NCI-H1417 (cell line): ENCODE measurements at regions not wholly inside any gene's neighbourhood (a gene's known extent, or its start where the extent isn't known, plus 50 kb on each side); places are given as distances from the start of the nearest gene placed in this dataset.
"Not testable (repeated sequence)": the region's sequence is repeated elsewhere in the genome, so short reads cannot be mapped to it uniquely, and the experiment has no call there.

Source experiments
- DNase-seq, 3 experiments: peaks; one replicate each; lab custom pipeline; 2025; lab: John Stamatoyannopoulos, UW

GRCh38 chr5:25025831-25026230, 381.1 kb upstream of the CDH10 start:
- DNase-seq, result no peak

- DNase-seq, result no peak
These were observed 375.7 kb upstream of the CDH10 start for GRCh38 chr5:25020454-25020853.

- DNase-seq, result no peak
These were observed 364.3 kb upstream of the CDH10 start for GRCh38 chr5:25009063-25009462.

- peak in 2 of 3 experiments; percentile 41 to 82 for DNase-seq
These were observed 362.0 kb upstream of the CDH10 start for GRCh38 chr5:25006734-25007133.

GRCh38 chr5:25006237-25006636, 361.5 kb upstream of the CDH10 start:
- peak in 2 of 3 experiments; percentile 38 to 83 for DNase-seq

- peak in 2 of 3 experiments; percentile 15 to 55 for DNase-seq
These were observed 360.7 kb upstream of the CDH10 start for GRCh38 chr5:25005431-25005830.

GRCh38 chr5:25002371-25002770, 357.6 kb upstream of the CDH10 start:
- DNase-seq, result no peak

GRCh38 chr5:24999732-25000131, 355.0 kb upstream of the CDH10 start:
- DNase-seq, result no peak

GRCh38 chr5:24998641-24999040, 353.9 kb upstream of the CDH10 start:
- DNase-seq, result no peak

GRCh38 chr5:24986326-24986725, 341.5 kb upstream of the CDH10 start:
- DNase-seq, result no peak

GRCh38 chr5:24978552-24978951, 333.8 kb upstream of the CDH10 start:
- DNase-seq, result not testable (repeated sequence)

- DNase-seq, result no peak
These were observed 318.8 kb upstream of the CDH10 start for GRCh38 chr5:24963611-24964010.

GRCh38 chr5:24923400-24923799, 278.6 kb upstream of the CDH10 start:
- DNase-seq, result no peak

- DNase-seq, result no peak
These were observed 273.9 kb upstream of the CDH10 start for GRCh38 chr5:24918676-24919075.

GRCh38 chr5:24916863-24917262, 272.1 kb upstream of the CDH10 start:
- peak in 1 of 3 experiments; percentile 15 for DNase-seq

- peak in 2 of 3 experiments; percentile 45 to 77 for DNase-seq
These were observed 264.4 kb upstream of the CDH10 start for GRCh38 chr5:24909210-24909609.

GRCh38 chr5:24906689-24907088, 261.9 kb upstream of the CDH10 start:
- no peak for DNase-seq

- no peak for DNase-seq
These were observed 260.3 kb upstream of the CDH10 start for GRCh38 chr5:24904981-24905517.

GRCh38 chr5:24899180-24899579, 254.4 kb upstream of the CDH10 start:
- no peak for DNase-seq

- DNase-seq, result no peak
These were observed 219.5 kb upstream of the CDH10 start for GRCh38 chr5:24864244-24864643.

GRCh38 chr5:24862117-24862516, 217.3 kb upstream of the CDH10 start:
- DNase-seq, result no peak

GRCh38 chr5:24855485-24855884, 210.7 kb upstream of the CDH10 start:
- no peak for DNase-seq

- DNase-seq, result no peak
These were observed 210.1 kb upstream of the CDH10 start for GRCh38 chr5:24854850-24855249.

GRCh38 chr5:24854350-24854749, 209.6 kb upstream of the CDH10 start:
- no peak for DNase-seq
